BJ (cell line): ENCODE measurements at regions not wholly inside any gene's neighbourhood (a gene's known extent, or its start where the extent isn't known, plus 50 kb on each side); places are given as distances from the start of the nearest gene placed in this dataset.

Experiments used
- CTCF ChIA-PET: fragments of 350-600 bp; formaldehyde crosslinking; extraction: SDS; loops from one replicate; lab custom pipeline; 2021; ENCODE audit warnings: antibody characterized with exemption, inconsistent platforms; lab: Yijun Ruan, JAX
- POLR2A ChIA-PET: fragments of 300-600 bp; sonication (Branson Sonifier 250); formaldehyde crosslinking; extraction: SDS; loops from one replicate; lab custom pipeline; 2021; ENCODE audit warnings: antibody characterized with exemption; lab: Charles Lee
- DNase-seq: peaks from one replicate; pipeline ENCODE4 v3.0.0-alpha.2; 2011; ENCODE audit warnings: low read depth
- H3K27me3 ChIP-seq: 2 replicates; pipeline ENCODE4 v1.6.0; 2011; ENCODE audit warnings: low read length; ENCODE audit not compliant: control insufficient read depth, insufficient read depth
- H3K36me3 ChIP-seq: 2 replicates; pipeline ENCODE4 v1.5.1; 2011; ENCODE audit warnings: low read length; ENCODE audit not compliant: control insufficient read depth, insufficient read depth
- H3K4me3 ChIP-seq: 2 replicates; pipeline ENCODE4 v1.5.1; 2011; ENCODE audit warnings: low read depth, mild to moderate bottlenecking, control low read depth, low read length
- TF ChIP-seq, protein P1 (sequence below): IDR thresholded peaks from 2 replicates; pipeline ENCODE4 v1.5.1; 2011; ENCODE audit warnings: low read depth, mild to moderate bottlenecking, control low read depth, inconsistent platforms, low read length, moderate library complexity; ENCODE audit not compliant: insufficient read depth

DNA sequence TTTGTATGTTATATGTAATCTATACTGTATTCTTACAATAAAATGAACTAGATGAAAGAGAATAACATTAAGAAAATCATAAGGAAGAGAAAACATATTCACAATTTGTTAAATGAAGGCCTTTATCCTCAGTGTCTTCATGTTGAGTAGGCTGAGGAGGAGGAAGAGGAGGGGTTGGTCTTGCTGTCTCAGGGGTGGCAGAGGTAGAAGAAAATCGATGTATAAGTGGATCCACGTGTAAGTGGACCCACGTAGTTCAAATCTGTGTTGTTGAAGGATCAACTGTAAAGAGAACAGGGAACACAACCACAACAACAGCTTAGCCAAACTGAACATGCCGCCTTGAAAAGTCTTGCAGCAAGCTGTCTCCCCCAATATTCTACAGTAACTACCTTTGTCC lies 161.6 kb upstream of the NRP1 start:
- DNase-seq = no peak
- Histone ChIP-seq H3K4me3 (no peak overlapping the region), H3K36me3 (no peaks in the 10 kb centered on the region), H3K27me3 (no peaks in the 10 kb centered on the region)
- ChIA-PET CTCF (interaction anchor here (1.3 kb wide), 1 partner anchor 11 kb away, joined by 3 read pairs; no protein-coding TSS in a partner anchor), POLR2A (no interaction called here)
- TF ChIP-seq, protein P1, sequence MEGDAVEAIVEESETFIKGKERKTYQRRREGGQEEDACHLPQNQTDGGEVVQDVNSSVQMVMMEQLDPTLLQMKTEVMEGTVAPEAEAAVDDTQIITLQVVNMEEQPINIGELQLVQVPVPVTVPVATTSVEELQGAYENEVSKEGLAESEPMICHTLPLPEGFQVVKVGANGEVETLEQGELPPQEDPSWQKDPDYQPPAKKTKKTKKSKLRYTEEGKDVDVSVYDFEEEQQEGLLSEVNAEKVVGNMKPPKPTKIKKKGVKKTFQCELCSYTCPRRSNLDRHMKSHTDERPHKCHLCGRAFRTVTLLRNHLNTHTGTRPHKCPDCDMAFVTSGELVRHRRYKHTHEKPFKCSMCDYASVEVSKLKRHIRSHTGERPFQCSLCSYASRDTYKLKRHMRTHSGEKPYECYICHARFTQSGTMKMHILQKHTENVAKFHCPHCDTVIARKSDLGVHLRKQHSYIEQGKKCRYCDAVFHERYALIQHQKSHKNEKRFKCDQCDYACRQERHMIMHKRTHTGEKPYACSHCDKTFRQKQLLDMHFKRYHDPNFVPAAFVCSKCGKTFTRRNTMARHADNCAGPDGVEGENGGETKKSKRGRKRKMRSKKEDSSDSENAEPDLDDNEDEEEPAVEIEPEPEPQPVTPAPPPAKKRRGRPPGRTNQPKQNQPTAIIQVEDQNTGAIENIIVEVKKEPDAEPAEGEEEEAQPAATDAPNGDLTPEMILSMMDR = no peak

- H3K4me3 ChIP-seq = no peak overlapping the region
- H3K36me3 ChIP-seq = no peaks in the 10 kb centered on the region
- TF ChIP-seq, protein P1 = no peak
- DNase-seq = no peak
- POLR2A ChIA-PET = no interaction called here
- CTCF ChIA-PET = no interaction called here
- no peaks in the 10 kb centered on the region for H3K27me3 ChIP-seq
Measured at GRCh38 chr10:33494694-33495265, 160.3 kb upstream of the NRP1 start.

- Histone ChIP-seq H3K36me3 (no peaks in the 10 kb centered on the region), H3K27me3 (no peaks in the 10 kb centered on the region), H3K4me3 (no peak overlapping the region)
- DNase-seq = no peak
- CTCF ChIA-PET = no interaction called here
- POLR2A ChIA-PET = no interaction called here
- TF ChIP-seq, protein P1 = no peak
Measured at GRCh38 chr10:33493978-33494377, 159.5 kb upstream of the NRP1 start.

DNA sequence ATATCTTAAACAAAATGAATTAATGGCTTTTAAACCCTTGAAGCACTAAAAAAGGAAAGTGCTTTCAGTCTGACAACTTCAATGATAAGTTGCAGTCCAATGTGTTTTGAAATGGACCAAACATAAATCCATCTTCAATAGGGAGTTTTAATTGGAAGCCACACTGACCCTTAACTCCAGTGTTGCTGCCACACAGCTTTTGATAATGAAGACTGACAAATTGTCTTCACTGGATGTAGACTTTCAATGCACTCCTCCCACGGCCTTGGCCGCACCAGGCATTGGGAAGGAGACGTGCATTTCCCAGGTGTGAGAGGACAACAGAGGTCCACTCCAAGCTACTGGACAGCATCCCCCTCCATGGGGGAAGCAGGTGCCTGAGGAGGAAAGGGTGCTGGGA lies 159.0 kb upstream of the NRP1 start:
- no peak for DNase-seq
- no peaks in the 10 kb centered on the region for H3K36me3 ChIP-seq
- CTCF ChIA-PET = no interaction called here
- H3K27me3 ChIP-seq = no peaks in the 10 kb centered on the region
- no peak overlapping the region for H3K4me3 ChIP-seq
- TF ChIP-seq, protein P1 = no peak
- POLR2A ChIA-PET = no interaction called here

DNA sequence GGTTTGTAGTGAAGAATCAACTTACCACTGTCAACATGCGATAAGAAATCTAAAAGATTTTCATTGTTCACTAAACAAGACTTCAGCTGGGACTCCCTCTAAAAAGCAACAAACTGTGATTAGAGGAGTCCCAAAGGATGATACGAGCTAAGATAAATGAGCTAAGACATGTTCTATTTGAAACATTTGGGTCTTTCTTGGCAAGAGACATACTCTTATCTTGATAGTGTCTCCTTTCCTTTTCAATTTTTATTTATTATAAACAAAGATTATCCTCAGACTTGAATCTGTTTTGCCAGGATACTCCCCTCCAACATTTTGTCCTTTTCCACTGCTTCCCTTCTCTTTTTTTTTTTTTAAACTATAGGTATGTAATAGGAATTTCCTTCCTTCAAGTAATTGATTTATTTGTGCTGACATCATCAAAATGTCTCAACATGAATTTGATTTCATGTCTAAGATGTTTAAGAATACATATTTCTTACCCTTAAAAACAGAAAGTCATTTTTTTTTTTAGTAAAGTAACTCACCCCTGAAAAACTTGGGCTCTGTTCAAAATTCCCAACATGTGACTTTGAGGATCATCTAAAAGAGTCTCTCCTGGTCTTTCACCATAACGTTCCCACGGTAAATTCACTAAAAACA lies 158.4 kb upstream of the NRP1 start:
- CTCF ChIA-PET = no interaction called here
- POLR2A ChIA-PET = no interaction called here
- TF ChIP-seq, protein P1 = no peak
- DNase-seq = no peak
- no peak overlapping the region for H3K4me3 ChIP-seq
- H3K36me3 ChIP-seq = no peaks in the 10 kb centered on the region
- H3K27me3 ChIP-seq = no peaks in the 10 kb centered on the region
